ENCODE measurements at regions not wholly inside any gene's neighbourhood (a gene's known extent, or its start where the extent isn't known, plus 50 kb on each side); places are given as distances from the start of the nearest gene placed in this dataset.
"Not testable (repeated sequence)": the region's sequence is repeated elsewhere in the genome, so short reads cannot be mapped to it uniquely, and the experiment has no call there.

DNA sequence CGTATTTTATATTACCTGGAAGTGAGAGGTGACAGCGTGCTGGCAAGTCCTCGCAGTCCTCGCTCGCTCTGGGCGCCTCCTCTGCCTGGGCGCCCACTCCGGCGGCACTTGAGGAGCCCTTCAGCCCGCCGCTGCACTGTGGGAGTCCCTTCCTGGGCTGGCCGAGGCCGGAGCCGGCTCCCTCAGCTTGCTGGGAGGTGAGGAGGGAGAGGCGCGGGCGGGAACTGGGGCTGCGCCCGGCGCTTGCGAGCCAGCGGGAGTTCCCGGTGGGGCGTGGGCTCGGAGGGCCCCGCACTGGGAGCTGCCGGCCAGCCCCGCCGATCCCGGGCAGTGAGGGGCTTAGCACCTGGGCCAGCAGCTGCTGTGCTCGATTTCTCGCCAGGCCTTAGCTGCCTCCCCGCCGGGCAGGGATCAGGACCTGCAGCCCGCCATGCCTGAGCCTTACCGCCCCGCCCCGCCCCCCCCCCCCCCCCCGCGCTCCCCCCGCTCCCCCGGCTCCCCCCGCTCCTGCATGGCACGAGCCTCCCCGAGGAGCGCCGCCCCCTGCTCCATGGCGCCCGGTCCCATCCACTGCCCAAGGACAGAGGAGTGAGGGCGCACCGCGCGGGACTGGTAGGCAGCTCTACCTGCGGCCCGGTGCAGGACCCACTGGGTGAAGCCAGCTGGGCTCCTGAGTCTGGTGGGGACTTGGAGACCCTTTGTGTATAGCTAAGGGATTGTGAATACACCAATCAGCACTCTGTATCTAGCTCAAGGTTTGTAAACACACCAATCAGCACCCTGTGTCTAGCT, 298.9 kb upstream of the MAGEB16 start:
- H3K27ac Mint-ChIP-seq (ENCODE audit: unreplicated experiment): no peak overlapping the region
- CTCF ChIA-PET: no interaction called here
- no peaks in the 10 kb centered on the region for H3K9me3 Mint-ChIP-seq (ENCODE audit: unreplicated experiment)
- no peak overlapping the region for H3K4me3 ChIP-seq (ENCODE audit: low read depth, low read length)
- TF ChIP-seq, protein P1, sequence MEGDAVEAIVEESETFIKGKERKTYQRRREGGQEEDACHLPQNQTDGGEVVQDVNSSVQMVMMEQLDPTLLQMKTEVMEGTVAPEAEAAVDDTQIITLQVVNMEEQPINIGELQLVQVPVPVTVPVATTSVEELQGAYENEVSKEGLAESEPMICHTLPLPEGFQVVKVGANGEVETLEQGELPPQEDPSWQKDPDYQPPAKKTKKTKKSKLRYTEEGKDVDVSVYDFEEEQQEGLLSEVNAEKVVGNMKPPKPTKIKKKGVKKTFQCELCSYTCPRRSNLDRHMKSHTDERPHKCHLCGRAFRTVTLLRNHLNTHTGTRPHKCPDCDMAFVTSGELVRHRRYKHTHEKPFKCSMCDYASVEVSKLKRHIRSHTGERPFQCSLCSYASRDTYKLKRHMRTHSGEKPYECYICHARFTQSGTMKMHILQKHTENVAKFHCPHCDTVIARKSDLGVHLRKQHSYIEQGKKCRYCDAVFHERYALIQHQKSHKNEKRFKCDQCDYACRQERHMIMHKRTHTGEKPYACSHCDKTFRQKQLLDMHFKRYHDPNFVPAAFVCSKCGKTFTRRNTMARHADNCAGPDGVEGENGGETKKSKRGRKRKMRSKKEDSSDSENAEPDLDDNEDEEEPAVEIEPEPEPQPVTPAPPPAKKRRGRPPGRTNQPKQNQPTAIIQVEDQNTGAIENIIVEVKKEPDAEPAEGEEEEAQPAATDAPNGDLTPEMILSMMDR (IDR thresholded peaks at IDR 0.05; ENCODE audit: insufficient read depth in 1 of 2, low read depth in 1 of 2, low read length in 1 of 2, severe bottlenecking in 1 of 2, unreplicated experiment in 1 of 2): no peak
- no peaks in the 10 kb centered on the region for H3K4me1 Mint-ChIP-seq (ENCODE audit: low read depth, unreplicated experiment)
- no peaks in the 10 kb centered on the region for H3K4me1 ChIP-seq
- no peaks in the 10 kb centered on the region for H3K36me3 Mint-ChIP-seq (ENCODE audit: insufficient read depth, unreplicated experiment)
- DNase-seq: no peak
- no peak overlapping the region for H3K4me3 Mint-ChIP-seq (ENCODE audit: unreplicated experiment)
- H3K27me3 Mint-ChIP-seq (ENCODE audit: insufficient read depth, unreplicated experiment): no peaks in the 10 kb centered on the region
- no peaks in the 10 kb centered on the region for H3K36me3 ChIP-seq (ENCODE audit: control insufficient read depth, insufficient read depth, low read length)
- intact Hi-C loops (cut with micrococcal nuclease; ENCODE audit: unreplicated experiment): no loop called here
- no peaks in the 10 kb centered on the region for H3K27me3 ChIP-seq (replicated peaks; ENCODE audit: control insufficient read depth, insufficient read depth, low read length)
- H3K9me3 ChIP-seq: no peaks in the 10 kb centered on the region
- no TSS peak for BruUV-seq (replicated peaks)
- POLR2A ChIA-PET: no interaction called here

DNA sequence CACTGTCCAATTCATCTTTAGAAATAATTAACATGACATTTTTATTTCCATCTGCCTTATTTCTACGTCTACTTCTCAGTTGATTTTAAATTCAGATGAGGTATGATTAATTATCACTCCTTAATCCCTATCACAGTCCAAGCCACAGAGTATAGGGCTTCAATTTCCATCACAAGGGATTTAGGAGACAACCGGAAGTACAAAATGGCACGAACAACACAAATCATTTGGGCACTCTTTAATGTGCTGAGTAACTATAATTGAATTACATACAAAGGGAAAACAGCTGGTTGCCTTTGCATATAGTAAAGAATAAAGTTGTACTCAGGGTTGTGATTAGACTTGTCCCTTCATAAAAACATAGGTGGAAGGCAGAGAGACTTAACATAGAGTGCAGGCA, 290.4 kb upstream of the MAGEB16 start:
- Histone ChIP-seq H3K4me3 (ENCODE audit: low read depth, low read length) (no peak overlapping the region), H3K4me1 (no peaks in the 10 kb centered on the region), H3K27me3 (replicated peaks; ENCODE audit: control insufficient read depth, insufficient read depth, low read length) (no peaks in the 10 kb centered on the region), H3K9me3 (no peaks in the 10 kb centered on the region), H3K36me3 (ENCODE audit: control insufficient read depth, insufficient read depth, low read length) (no peaks in the 10 kb centered on the region)
- H3K4me3 Mint-ChIP-seq (ENCODE audit: unreplicated experiment): no peak overlapping the region
- H3K27ac Mint-ChIP-seq (ENCODE audit: unreplicated experiment): no peak overlapping the region
- intact Hi-C loops (cut with micrococcal nuclease; ENCODE audit: unreplicated experiment): no loop called here
- no peaks in the 10 kb centered on the region for H3K9me3 Mint-ChIP-seq (ENCODE audit: unreplicated experiment)
- POLR2A ChIA-PET: no interaction called here
- BruUV-seq (replicated peaks): no TSS peak
- no peaks in the 10 kb centered on the region for H3K27me3 Mint-ChIP-seq (ENCODE audit: insufficient read depth, unreplicated experiment)
- no peaks in the 10 kb centered on the region for H3K36me3 Mint-ChIP-seq (ENCODE audit: insufficient read depth, unreplicated experiment)
- DNase-seq: no peak
- no peaks in the 10 kb centered on the region for H3K4me1 Mint-ChIP-seq (ENCODE audit: low read depth, unreplicated experiment)
- TF ChIP-seq, protein P1 (IDR thresholded peaks at IDR 0.05; ENCODE audit: insufficient read depth in 1 of 2, low read depth in 1 of 2, low read length in 1 of 2, severe bottlenecking in 1 of 2, unreplicated experiment in 1 of 2): no peak
- CTCF ChIA-PET: no interaction called here

DNA sequence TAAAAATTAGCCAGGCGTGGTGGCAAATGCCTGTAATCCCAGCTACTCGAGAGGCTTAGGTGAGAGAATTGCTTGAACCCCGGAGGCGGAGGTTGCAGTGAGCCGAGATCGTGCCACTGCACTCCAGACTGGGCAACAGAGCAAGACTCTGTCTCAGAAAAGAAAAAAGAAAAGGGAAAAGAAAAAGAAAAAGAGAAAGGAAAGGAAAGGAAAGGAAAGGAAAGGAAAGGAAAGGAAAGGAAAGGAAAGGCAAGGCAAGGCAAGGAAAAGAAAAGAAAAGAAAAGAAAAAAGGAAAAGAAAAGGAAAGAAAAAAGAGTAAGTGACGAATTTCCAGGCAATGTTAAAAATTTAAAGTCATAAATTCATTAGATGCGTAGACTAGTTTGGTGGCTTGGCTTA, 250.1 kb upstream of the MAGEB16 start:
- H3K9me3 ChIP-seq; BruUV-seq (replicated peaks); H3K27ac Mint-ChIP-seq (ENCODE audit: unreplicated experiment); POLR2A ChIA-PET; intact Hi-C loops (cut with micrococcal nuclease; ENCODE audit: unreplicated experiment); H3K27me3 Mint-ChIP-seq (ENCODE audit: insufficient read depth, unreplicated experiment); DNase-seq; H3K9me3 Mint-ChIP-seq (ENCODE audit: unreplicated experiment); H3K27me3 ChIP-seq (replicated peaks; ENCODE audit: control insufficient read depth, insufficient read depth, low read length); H3K4me3 ChIP-seq (ENCODE audit: low read depth, low read length); H3K36me3 ChIP-seq (ENCODE audit: control insufficient read depth, insufficient read depth, low read length); CTCF ChIA-PET; H3K4me1 ChIP-seq; H3K36me3 Mint-ChIP-seq (ENCODE audit: insufficient read depth, unreplicated experiment); H3K4me1 Mint-ChIP-seq (ENCODE audit: low read depth, unreplicated experiment); H3K4me3 Mint-ChIP-seq (ENCODE audit: unreplicated experiment): not testable (repeated sequence)
